ENCODE measurements at regions not wholly inside any gene's neighbourhood (a gene's known extent, or its start where the extent isn't known, plus 50 kb on each side); places are given as distances from the start of the nearest gene placed in this dataset.

GRCh38 chr2:133855526-133855925 is 287.3 kb upstream of the NCKAP5 start:
- Mint-ChIP-seq H3K27ac (no peak overlapping the region), H3K36me3 (ENCODE audit: insufficient read depth in 1 of 3, low read depth in 3 of 3) (peaks cover 7 to 13% (median 8%) of the 10 kb centered on the region in 3 experiments), H3K4me3 (no peak overlapping the region), H3K27me3 (ENCODE audit: low read depth) (peaks cover 13% of the 10 kb centered on the region), H3K9me3 (peaks cover 25 to 32% of the 10 kb centered on the region in 2 experiments), H3K4me1 (no peaks in the 10 kb centered on the region)
- Histone ChIP-seq H3K18ac (ENCODE audit: insufficient read length, low read depth, low read length) (no peak overlapping the region), H2BK12ac (ENCODE audit: insufficient read length, low read depth, low read length) (no peak overlapping the region), H2BK15ac (ENCODE audit: low read depth, low read length) (no peak overlapping the region), H3T11ph (ENCODE audit: low read length) (no peak overlapping the region), H2BK120ac (ENCODE audit: low read depth, low read length, poor library complexity, severe bottlenecking) (no peak overlapping the region), H4K8ac (replicated peaks; ENCODE audit: insufficient read length, low read depth, low read length) (no peak overlapping the region), H3K27me3 (ENCODE audit: insufficient read depth, low read length) (no peaks in the 10 kb centered on the region), H3K23me2 (ENCODE audit: insufficient read length, low read depth, low read length, poor library complexity, severe bottlenecking) (no peaks in the 10 kb centered on the region), H2AK5ac (ENCODE audit: insufficient read length, low read length) (no peak overlapping the region), H3K4ac (ENCODE audit: low read depth, low read length) (no peak overlapping the region), H3K9ac (ENCODE audit: extremely low read depth, insufficient read length, low read length) (no peak overlapping the region), H4K20me1 (ENCODE audit: control insufficient read depth, insufficient read depth, insufficient read length) (no peaks in the 10 kb centered on the region), H3K23ac (ENCODE audit: insufficient read length, low read depth, low read length) (no peak overlapping the region), H2AFZ (ENCODE audit: low read length) (no peak overlapping the region), H3K56ac (ENCODE audit: insufficient read length, low read depth, low read length) (no peak overlapping the region), H3K9me3 (ENCODE audit: control insufficient read depth, low read depth, low read length) (peaks cover 4% of the 10 kb centered on the region), H2BK20ac (ENCODE audit: low read depth, low read length, poor library complexity, severe bottlenecking) (no peak overlapping the region), H4K5ac (ENCODE audit: insufficient read length, low read depth, low read length) (no peak overlapping the region), H3K4me2 (ENCODE audit: insufficient read depth, insufficient read length, low read length) (no peak overlapping the region), H3K79me1 (ENCODE audit: insufficient read depth, low read depth, low read length, poor library complexity, severe bottlenecking) (no peaks in the 10 kb centered on the region), H3K14ac (ENCODE audit: insufficient read depth, low read length) (no peak overlapping the region), H3K4me1 (ENCODE audit: insufficient read depth, low read length) (no peaks in the 10 kb centered on the region), H4K91ac (ENCODE audit: insufficient read length, low read depth, low read length) (no peak overlapping the region), H3K27ac (ENCODE audit: insufficient read length, low read depth, low read length) (no peak overlapping the region), H2BK5ac (ENCODE audit: insufficient read length, low read length) (no peak overlapping the region), H3K79me2 (ENCODE audit: insufficient read depth, low read length) (no peaks in the 10 kb centered on the region)
- DNase-seq, result no peak
- no CpG with 5 or more reads among the region's 4 CpGs for WGBS (ENCODE audit: extremely low coverage, insufficient read length, low lambda C conversion rate)
- TF ChIP-seq CTCF (conservative IDR thresholded peaks at IDR 0.05), result no peak
